IPS-15b (cell line): ENCODE measurements at regions not wholly inside any gene's neighbourhood (a gene's known extent, or its start where the extent isn't known, plus 50 kb on each side); places are given as distances from the start of the nearest gene placed in this dataset.

Experiments
- H3K27me3 ChIP-seq: one replicate; pipeline ENCODE4 v1.6.1; 2013; ENCODE audit warnings: low read length; ENCODE audit not compliant: control insufficient read depth, insufficient read depth
- H3K36me3 ChIP-seq: one replicate; pipeline ENCODE4 v1.6.1; 2013; ENCODE audit warnings: low read length; ENCODE audit not compliant: control insufficient read depth, insufficient read depth
- H3K4me1 ChIP-seq: one replicate; pipeline ENCODE4 v1.6.1; 2013; ENCODE audit warnings: mild to moderate bottlenecking, low read length; ENCODE audit not compliant: control insufficient read depth, insufficient read depth
- H3K4me3 ChIP-seq: one replicate; pipeline ENCODE4 v1.5.1; 2013; ENCODE audit warnings: low read depth, low read length
- H3K9ac ChIP-seq: one replicate; pipeline ENCODE4 v1.6.1; 2013; ENCODE audit warnings: low read depth, mild to moderate bottlenecking, low read length
- H3K9me3 ChIP-seq: one replicate; pipeline ENCODE4 v1.6.1; 2013; ENCODE audit warnings: mild to moderate bottlenecking, low read length; ENCODE audit not compliant: control insufficient read depth, insufficient read depth

DNA sequence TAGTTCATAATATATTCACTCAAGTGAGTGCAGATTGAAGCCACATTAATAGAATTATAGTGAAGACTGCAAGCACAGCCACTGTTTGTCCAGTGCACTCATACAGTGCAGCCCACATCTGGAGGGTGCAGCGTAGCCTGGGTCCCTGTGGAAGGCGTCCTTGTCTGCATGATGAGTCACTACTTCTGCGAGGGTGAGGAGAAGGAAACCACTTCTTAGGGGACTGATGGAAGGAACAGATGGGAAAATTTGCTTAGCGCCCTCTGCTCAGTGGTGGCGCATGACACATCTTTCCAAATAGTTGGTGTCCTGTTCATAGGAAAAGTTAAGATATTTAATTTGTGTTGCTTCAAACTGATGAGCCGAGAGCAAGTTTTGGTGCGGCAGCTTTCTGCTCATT lies 330.4 kb upstream of the SMIM21 start:
- Histone ChIP-seq H3K36me3 (no peaks in the 10 kb centered on the region), H3K9ac (no peak overlapping the region), H3K27me3 (no peaks in the 10 kb centered on the region)

DNA sequence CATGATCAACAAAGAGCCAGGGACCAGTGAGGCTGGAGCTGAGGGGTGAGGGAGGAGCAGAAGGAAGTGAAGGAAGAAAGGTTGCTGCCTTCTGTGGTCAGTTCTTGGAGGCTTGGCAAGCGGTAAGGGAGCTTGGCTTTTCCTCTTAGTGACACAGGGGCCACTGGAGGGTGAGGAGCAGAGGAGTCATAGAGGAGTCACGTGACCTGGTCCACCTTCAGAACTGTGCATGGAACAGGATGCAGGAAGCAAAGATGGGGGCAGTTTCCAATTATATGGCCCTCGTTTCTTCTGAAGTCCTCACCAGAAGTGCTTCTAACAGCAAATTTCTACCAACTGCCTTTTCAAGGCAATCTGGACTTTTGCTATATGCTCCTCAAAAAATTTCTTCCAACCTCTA lies 326.9 kb upstream of the SMIM21 start:
- Histone ChIP-seq H3K27me3 (no peaks in the 10 kb centered on the region), H3K9ac (no peak overlapping the region), H3K4me3 (no peak overlapping the region), H3K9me3 (no peaks in the 10 kb centered on the region), H3K4me1 (no peaks in the 10 kb centered on the region), H3K36me3 (no peaks in the 10 kb centered on the region)

More for the DNA sequence above, 330.4 kb upstream of the SMIM21 start:
- H3K4me3 ChIP-seq: no peak overlapping the region
- H3K4me1 ChIP-seq: no peaks in the 10 kb centered on the region
- H3K9me3 ChIP-seq: no peaks in the 10 kb centered on the region

DNA sequence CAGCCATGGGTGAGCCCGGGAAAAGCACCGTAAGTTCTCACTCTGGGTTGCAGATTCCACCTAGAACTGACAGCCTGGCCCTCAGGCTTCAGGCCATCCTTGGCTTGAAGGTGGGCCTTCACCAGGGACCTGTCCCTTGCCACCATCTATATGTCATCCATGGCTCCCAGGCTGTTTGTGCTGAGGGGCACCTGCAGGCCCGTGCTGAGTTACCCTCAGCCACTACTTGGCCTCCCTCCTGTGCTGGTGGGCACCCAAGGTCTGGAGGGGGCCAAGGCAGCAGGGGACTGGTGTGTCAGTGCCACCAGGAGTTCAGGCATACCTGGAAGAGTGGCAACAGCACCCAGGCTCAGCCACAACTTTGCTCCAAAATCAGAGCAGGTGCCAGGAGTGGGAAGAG lies 326.2 kb upstream of the SMIM21 start:
- Histone ChIP-seq H3K4me1 (no peaks in the 10 kb centered on the region), H3K4me3 (no peak overlapping the region), H3K36me3 (no peaks in the 10 kb centered on the region), H3K27me3 (no peaks in the 10 kb centered on the region), H3K9ac (no peak overlapping the region), H3K9me3 (no peaks in the 10 kb centered on the region)

DNA sequence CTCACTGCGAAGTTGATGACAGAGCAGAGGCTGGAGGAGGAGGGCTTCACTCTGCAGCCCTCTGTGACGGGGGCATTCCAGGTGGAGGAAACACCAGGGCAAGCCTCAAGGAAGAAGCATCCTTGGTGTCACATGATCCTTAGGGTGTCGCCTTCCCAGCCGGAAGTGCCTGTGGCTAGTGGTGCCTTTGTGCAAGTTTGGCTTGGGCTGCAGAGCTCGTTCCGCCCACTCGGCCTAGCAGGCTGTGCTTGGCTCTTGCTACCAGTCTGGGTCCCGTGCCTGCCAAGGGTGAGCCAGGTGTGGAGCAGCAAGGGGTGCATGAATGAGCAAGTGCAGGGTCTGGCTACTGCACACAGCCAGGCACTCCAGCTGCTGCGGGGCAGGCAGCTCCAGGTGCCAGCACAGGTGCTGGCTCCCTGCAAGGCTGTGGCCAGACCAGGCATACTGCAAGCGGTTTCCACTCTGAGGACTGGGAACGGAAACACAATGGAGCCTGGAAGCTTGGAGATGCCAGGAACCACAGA lies 325.3 kb upstream of the SMIM21 start:
- Histone ChIP-seq H3K9ac (no peak overlapping the region), H3K9me3 (no peaks in the 10 kb centered on the region), H3K4me3 (no peak overlapping the region), H3K4me1 (no peaks in the 10 kb centered on the region), H3K27me3 (no peaks in the 10 kb centered on the region), H3K36me3 (no peaks in the 10 kb centered on the region)

DNA sequence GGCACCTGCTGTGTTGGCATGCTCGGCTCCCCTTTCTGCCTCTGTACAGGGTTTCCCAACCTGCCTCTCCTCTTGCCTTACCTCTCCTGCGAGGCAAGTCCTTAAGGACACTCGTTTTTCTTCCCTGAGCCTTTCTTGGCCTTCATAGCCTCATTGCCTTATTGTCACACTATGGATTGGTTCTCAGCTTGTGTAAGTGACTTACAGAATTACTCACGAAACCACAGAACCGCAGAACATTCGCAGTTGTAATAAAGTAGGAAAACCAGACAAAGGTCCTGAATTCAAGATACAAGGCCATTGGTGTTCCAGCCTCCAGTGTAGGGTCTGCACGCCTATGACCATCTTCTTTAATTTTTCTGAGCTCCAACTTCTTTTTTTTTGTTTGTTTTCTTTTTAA lies 317.6 kb upstream of the SMIM21 start:
- no peak overlapping the region for H3K9ac ChIP-seq
- no peaks in the 10 kb centered on the region for H3K4me1 ChIP-seq
- H3K9me3 ChIP-seq: no peaks in the 10 kb centered on the region
- no peak overlapping the region for H3K4me3 ChIP-seq
- no peaks in the 10 kb centered on the region for H3K27me3 ChIP-seq
- no peaks in the 10 kb centered on the region for H3K36me3 ChIP-seq

DNA sequence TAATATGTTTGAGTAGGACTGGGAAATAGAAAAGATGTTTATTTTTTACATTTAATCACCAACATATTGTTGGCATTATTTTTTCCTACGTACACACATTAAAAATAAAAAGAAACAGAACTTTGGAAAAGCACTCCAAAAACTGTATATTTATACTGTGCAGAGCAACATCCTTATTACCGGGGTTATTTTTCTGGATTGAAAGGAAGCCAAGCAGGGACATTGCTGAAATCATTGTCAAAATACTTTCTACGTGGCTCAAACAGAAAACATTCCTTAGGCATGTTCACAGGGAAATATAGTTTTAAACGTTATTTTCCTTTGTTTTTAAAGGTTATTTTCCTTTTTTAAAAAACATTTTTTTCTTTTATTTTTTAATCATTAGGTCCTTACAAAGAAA lies 315.0 kb upstream of the SMIM21 start:
- Histone ChIP-seq H3K9me3 (no peaks in the 10 kb centered on the region), H3K9ac (no peak overlapping the region)

DNA sequence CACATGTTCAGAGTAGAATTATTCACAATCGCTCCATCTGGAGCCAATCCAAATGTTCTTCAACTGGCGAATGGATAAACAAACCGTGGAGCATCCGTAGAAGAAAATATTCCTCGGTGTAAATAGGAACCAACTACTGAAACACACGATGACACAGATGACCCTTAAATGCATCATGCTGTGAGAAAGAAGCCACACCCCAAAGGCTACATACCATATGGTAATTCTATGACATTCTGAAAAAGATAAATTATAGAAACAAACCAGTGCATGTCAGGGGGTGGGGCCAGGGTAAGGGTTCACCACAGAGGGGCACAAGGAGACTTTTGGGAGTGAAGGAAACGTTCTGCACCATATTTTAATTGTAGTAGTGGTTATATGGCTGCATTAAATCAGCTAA lies 312.2 kb upstream of the SMIM21 start:
- no peak overlapping the region for H3K9ac ChIP-seq
- H3K36me3 ChIP-seq: no peaks in the 10 kb centered on the region
- H3K9me3 ChIP-seq: no peaks in the 10 kb centered on the region
- H3K27me3 ChIP-seq: no peaks in the 10 kb centered on the region
- no peaks in the 10 kb centered on the region for H3K4me1 ChIP-seq
- H3K4me3 ChIP-seq: no peak overlapping the region

More for the DNA sequence above, 315.0 kb upstream of the SMIM21 start:
- no peaks in the 10 kb centered on the region for H3K4me1 ChIP-seq
- no peak overlapping the region for H3K4me3 ChIP-seq
- H3K27me3 ChIP-seq: no peaks in the 10 kb centered on the region
- H3K36me3 ChIP-seq: no peaks in the 10 kb centered on the region

GRCh38 chr18:75735291-75735690 lies 307.8 kb upstream of the SMIM21 start:
- H3K9ac ChIP-seq: no peak overlapping the region
- H3K9me3 ChIP-seq: no peaks in the 10 kb centered on the region
- no peaks in the 10 kb centered on the region for H3K36me3 ChIP-seq
- H3K4me1 ChIP-seq: no peaks in the 10 kb centered on the region
- H3K27me3 ChIP-seq: no peaks in the 10 kb centered on the region
- H3K4me3 ChIP-seq: no peak overlapping the region

- no peaks in the 10 kb centered on the region for H3K9me3 ChIP-seq
- no peaks in the 10 kb centered on the region for H3K36me3 ChIP-seq
These were observed 302.7 kb upstream of the SMIM21 start for GRCh38 chr18:75730249-75730648.

DNA sequence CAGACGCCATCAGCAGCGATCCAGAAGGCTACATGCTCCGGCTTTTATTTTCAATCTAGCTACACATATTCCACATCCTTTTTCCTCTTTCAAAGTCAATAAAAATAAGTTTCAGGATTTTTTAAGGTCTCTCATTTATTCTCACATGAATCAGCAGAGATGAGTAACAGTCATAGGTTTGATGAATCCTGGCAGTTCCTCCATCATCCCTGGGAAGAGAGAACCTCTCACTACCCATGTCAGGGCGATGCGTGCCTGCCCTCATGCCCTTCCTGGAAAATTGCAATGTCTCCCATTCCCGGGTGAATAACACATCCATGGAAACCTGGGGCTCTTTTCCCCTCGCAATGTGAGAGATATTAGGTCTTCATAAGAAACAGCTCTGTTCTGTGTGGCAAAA lies 301.1 kb upstream of the SMIM21 start:
- Histone ChIP-seq H3K9ac (no peak overlapping the region), H3K4me1 (no peaks in the 10 kb centered on the region), H3K36me3 (no peaks in the 10 kb centered on the region), H3K27me3 (no peaks in the 10 kb centered on the region), H3K4me3 (no peak overlapping the region), H3K9me3 (no peaks in the 10 kb centered on the region)

More at GRCh38 chr18:75730249-75730648, 302.7 kb upstream of the SMIM21 start:
- Histone ChIP-seq H3K4me3 (no peak overlapping the region), H3K9ac (no peak overlapping the region), H3K4me1 (no peaks in the 10 kb centered on the region), H3K27me3 (no peaks in the 10 kb centered on the region)

DNA sequence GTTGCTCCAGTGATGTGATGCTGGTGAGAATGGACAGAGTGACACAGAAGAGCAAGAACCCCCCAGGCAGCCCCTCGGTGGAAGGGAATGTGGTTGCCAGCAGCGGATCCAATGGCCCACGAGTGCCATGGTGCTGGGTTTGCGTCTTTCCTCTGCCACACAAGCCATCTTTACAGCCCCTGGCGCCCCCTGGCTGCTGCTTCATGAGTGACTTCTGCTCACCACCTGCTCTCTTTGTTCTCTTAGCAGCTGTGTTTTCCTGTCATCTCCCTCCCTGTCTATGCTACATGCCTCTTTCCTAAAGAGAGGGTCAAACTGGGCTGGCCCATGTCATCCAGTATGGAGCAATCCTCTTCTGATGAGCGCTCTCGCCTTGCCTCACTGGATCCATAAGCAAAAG lies 300.0 kb upstream of the SMIM21 start:
- H3K9ac ChIP-seq: no peak overlapping the region
- no peaks in the 10 kb centered on the region for H3K36me3 ChIP-seq
- no peaks in the 10 kb centered on the region for H3K27me3 ChIP-seq
- no peaks in the 10 kb centered on the region for H3K4me1 ChIP-seq
- no peak overlapping the region for H3K4me3 ChIP-seq
- no peaks in the 10 kb centered on the region for H3K9me3 ChIP-seq

DNA sequence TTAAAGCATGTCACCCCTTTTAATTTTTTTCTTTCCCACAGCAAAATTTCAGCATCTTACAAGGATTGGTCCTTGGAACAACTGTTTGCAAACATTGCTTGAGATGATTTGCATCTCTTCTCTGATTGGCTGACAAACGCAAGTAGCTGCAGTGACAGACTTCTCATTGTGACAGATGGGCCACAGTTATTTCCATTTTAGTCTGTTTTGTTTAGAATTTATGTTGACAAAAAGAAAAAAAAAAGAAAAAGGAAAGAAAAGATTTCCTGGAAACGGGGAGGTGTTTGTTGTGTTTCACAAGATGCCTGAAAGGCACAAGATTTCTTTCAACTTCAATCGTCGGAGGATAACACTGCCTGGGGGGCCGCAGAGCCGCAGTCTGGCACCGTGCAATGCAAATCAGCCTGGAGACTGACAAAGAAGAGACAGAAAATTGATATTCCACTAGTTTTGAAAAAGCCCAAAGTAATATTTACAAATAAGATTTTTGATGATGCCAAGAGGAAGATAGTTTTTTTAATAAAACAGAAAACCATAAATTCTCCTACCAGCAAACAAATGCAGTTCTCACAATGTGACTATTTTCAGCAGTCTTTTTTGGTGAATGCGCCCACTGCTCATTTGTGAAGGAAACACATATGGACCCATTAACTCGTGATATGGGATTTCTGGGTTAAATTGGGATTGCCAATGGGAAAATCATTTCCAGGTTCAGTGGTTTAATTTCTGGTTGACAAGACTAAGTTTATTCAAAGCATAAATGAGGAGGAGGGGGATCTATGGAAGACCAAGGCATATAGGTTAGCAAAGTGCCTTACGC lies 296.2 kb upstream of the SMIM21 start:
- Histone ChIP-seq H3K9ac (no peak overlapping the region), H3K4me1 (no peaks in the 10 kb centered on the region), H3K27me3 (no peaks in the 10 kb centered on the region), H3K36me3 (no peaks in the 10 kb centered on the region), H3K4me3 (no peak overlapping the region), H3K9me3 (no peaks in the 10 kb centered on the region)
